ENCODE measurements at regions not wholly inside any gene's neighbourhood (a gene's known extent, or its start where the extent isn't known, plus 50 kb on each side); places are given as distances from the start of the nearest gene placed in this dataset.

- TF ChIP-seq CTCF (IDR thresholded peaks at IDR 0.05) (no peak), EZH2 (IDR thresholded peaks at IDR 0.05; ENCODE audit: borderline replicate concordance, insufficient read depth, low read depth, low read length, poor library complexity, severe bottlenecking) (no peak)
Measured at GRCh38 chr15:47548986-47549385, 168.3 kb upstream of the SEMA6D start.

Measured in B cell (primary cell).